ENCODE measurements at regions not wholly inside any gene's neighbourhood (a gene's known extent, or its start where the extent isn't known, plus 50 kb on each side); places are given as distances from the start of the nearest gene placed in this dataset.

DNA sequence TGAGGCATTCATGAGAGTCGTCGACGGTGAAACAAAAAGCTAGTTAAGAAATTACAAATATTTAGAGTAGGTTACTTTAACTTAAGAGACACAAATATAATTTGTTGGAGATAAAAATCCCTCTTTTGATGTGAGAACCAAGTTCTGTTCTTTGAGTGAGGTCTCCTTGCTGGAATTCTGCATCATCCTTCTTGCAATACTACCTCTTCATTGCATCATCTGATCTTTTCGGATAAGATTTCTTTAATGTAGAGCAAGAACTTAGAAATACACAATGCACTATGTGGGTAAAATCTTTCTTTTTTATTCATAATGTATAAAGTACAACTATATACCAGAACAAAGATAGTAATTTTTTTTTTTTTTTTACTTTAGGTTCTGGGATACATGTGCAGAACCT, 118.4 kb downstream of the ARL4C start:
- DNase-seq = no peak
- Mint-ChIP-seq H3K4me1 (peaks cover 9 to 11% of the 10 kb centered on the region in 2 experiments), H3K9me3 (no peaks in the 10 kb centered on the region; a peak in 1 of 5 replicates), H3K36me3 (ENCODE audit: insufficient read depth in 1 of 3, low read depth in 3 of 3) (peaks cover 0 to 4% (median 0%) of the 10 kb centered on the region in 3 experiments; a peak in 1 of 7 replicates), H3K27me3 (ENCODE audit: low read depth) (peaks cover 3% of the 10 kb centered on the region), H3K4me3 (no peak overlapping the region), H3K27ac (peak overlapping the region in 1 of 3 experiments; percentile 56; a peak in 2 of 7 replicates)
- Histone ChIP-seq H2BK12ac (ENCODE audit: insufficient read length, low read depth, low read length) (no peak overlapping the region), H4K91ac (ENCODE audit: insufficient read length, low read depth, low read length) (no peak overlapping the region), H3K14ac (ENCODE audit: insufficient read depth, low read length) (no peak overlapping the region), H3K9ac (ENCODE audit: extremely low read depth, insufficient read length, low read length) (no peak overlapping the region), H2BK20ac (ENCODE audit: low read depth, low read length, poor library complexity, severe bottlenecking) (no peak overlapping the region), H2AFZ (ENCODE audit: low read length) (no peak overlapping the region), H3K23me2 (ENCODE audit: insufficient read length, low read depth, low read length, poor library complexity, severe bottlenecking) (no peaks in the 10 kb centered on the region), H4K5ac (ENCODE audit: insufficient read length, low read depth, low read length) (no peak overlapping the region), H3K56ac (ENCODE audit: insufficient read length, low read depth, low read length) (no peak overlapping the region), H3K23ac (ENCODE audit: insufficient read length, low read depth, low read length) (no peak overlapping the region), H3K9me3 (ENCODE audit: control insufficient read depth, low read depth, low read length) (no peaks in the 10 kb centered on the region), H3K27ac (ENCODE audit: insufficient read length, low read depth, low read length) (no peak overlapping the region), H2AK5ac (ENCODE audit: insufficient read length, low read length) (no peak overlapping the region), H4K20me1 (ENCODE audit: control insufficient read depth, insufficient read depth, insufficient read length) (no peaks in the 10 kb centered on the region), H4K8ac (replicated peaks; ENCODE audit: insufficient read length, low read depth, low read length) (no peak overlapping the region), H3K79me2 (ENCODE audit: insufficient read depth, low read length) (no peaks in the 10 kb centered on the region), H3K79me1 (ENCODE audit: insufficient read depth, low read depth, low read length, poor library complexity, severe bottlenecking) (no peaks in the 10 kb centered on the region), H2BK15ac (ENCODE audit: low read depth, low read length) (no peak overlapping the region), H3K27me3 (ENCODE audit: insufficient read depth, low read length) (no peaks in the 10 kb centered on the region), H3K4ac (ENCODE audit: low read depth, low read length) (no peak overlapping the region), H2BK120ac (ENCODE audit: low read depth, low read length, poor library complexity, severe bottlenecking) (no peak overlapping the region), H3K18ac (ENCODE audit: insufficient read length, low read depth, low read length) (no peak overlapping the region), H3T11ph (ENCODE audit: low read length) (no peak overlapping the region), H3K4me1 (ENCODE audit: insufficient read depth, low read length) (0 out of 2 replicates have a peak, but pooled peaks cover 3% of the 10 kb centered on the region), H2BK5ac (ENCODE audit: insufficient read length, low read length) (no peak overlapping the region), H3K4me2 (ENCODE audit: insufficient read depth, insufficient read length, low read length) (no peak overlapping the region)
- TF ChIP-seq, protein P1, sequence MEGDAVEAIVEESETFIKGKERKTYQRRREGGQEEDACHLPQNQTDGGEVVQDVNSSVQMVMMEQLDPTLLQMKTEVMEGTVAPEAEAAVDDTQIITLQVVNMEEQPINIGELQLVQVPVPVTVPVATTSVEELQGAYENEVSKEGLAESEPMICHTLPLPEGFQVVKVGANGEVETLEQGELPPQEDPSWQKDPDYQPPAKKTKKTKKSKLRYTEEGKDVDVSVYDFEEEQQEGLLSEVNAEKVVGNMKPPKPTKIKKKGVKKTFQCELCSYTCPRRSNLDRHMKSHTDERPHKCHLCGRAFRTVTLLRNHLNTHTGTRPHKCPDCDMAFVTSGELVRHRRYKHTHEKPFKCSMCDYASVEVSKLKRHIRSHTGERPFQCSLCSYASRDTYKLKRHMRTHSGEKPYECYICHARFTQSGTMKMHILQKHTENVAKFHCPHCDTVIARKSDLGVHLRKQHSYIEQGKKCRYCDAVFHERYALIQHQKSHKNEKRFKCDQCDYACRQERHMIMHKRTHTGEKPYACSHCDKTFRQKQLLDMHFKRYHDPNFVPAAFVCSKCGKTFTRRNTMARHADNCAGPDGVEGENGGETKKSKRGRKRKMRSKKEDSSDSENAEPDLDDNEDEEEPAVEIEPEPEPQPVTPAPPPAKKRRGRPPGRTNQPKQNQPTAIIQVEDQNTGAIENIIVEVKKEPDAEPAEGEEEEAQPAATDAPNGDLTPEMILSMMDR (conservative IDR thresholded peaks at IDR 0.05) = no peak
- no CpG with 5 or more reads among the region's 4 CpGs for WGBS (ENCODE audit: extremely low coverage, insufficient read length, low lambda C conversion rate)

Data from H9 (cell line).